ENCODE measurements at regions not wholly inside any gene's neighbourhood (a gene's known extent, or its start where the extent isn't known, plus 50 kb on each side); places are given as distances from the start of the nearest gene placed in this dataset.

GRCh38 chr2:7430869-7431641 lies 513.8 kb downstream of the RNF144A start:
- TF ChIP-seq CTCF (IDR thresholded peaks at IDR 0.05) (no peak), MAX (IDR thresholded peaks at IDR 0.05) (no peak), EP300 (IDR thresholded peaks at IDR 0.05) (no peak), SREBF2 (IDR thresholded peaks at IDR 0.05) (no peak), MAFK (IDR thresholded peaks at IDR 0.05; ENCODE audit: partially characterized antibody) (no peak), CBX2 (IDR thresholded peaks at IDR 0.05; ENCODE audit: borderline replicate concordance, low read depth) (no peak), CHD4 (IDR thresholded peaks at IDR 0.05; ENCODE audit: borderline replicate concordance) (no peak), SMC3 (IDR thresholded peaks at IDR 0.05) (no peak), GATA3 (IDR thresholded peaks at IDR 0.05; ENCODE audit: borderline replicate concordance) (no peak)
